IMR-90 (cell line): ENCODE measurements at regions not wholly inside any gene's neighbourhood (a gene's known extent, or its start where the extent isn't known, plus 50 kb on each side); places are given as distances from the start of the nearest gene placed in this dataset.

Experiments
- ATAC-seq: fragments of 200-7000 bp; cut with Tn5 transposase; 2 replicates; pipeline ENCODE4 v1.9.1; 2020; ENCODE audit warnings: low read depth, mild to moderate bottlenecking, moderate library complexity
- BruUV-seq: library from RNA; stranded (reverse); fragments of 400-500 nt; replicated peaks from 2 replicates; lab custom pipeline; 2021; lab: Mats Ljungman, UMichigan
- CTCF ChIA-PET: fragments of 300-600 bp; formaldehyde crosslinking; extraction: SDS; loops from one replicate; lab custom pipeline; 2021; ENCODE audit warnings: antibody characterized with exemption; lab: Yijun Ruan, JAX
- POLR2A ChIA-PET: fragments of 300-600 bp; sonication (Branson Sonifier 250); formaldehyde crosslinking; loops from one replicate; lab custom pipeline; 2022; ENCODE audit warnings: antibody characterized with exemption; ENCODE audit not compliant: unreplicated experiment; lab: Charles Lee
- DNase-seq: peaks from one replicate; pipeline ENCODE4 v3.0.0; 2013
- H2AFZ ChIP-seq: replicated peaks from 2 replicates; pipeline ENCODE3; 2013; ENCODE audit warnings: low read length, mild to moderate bottlenecking; ENCODE audit not compliant: poor library complexity
- H2AK5ac ChIP-seq: 2 replicates; pipeline ENCODE4 v1.6.1; 2013; ENCODE audit warnings: low read depth, low read length, inconsistent platforms
- H2AK9ac ChIP-seq: replicated peaks from 2 replicates; pipeline ENCODE3; 2013; ENCODE audit warnings: mild to moderate bottlenecking, low read depth, low read length, moderate library complexity; ENCODE audit not compliant: poor library complexity
- H2BK120ac ChIP-seq: 2 replicates; pipeline ENCODE4 v1.6.1; 2013; ENCODE audit warnings: low read depth, low read length, inconsistent platforms
- H2BK15ac ChIP-seq: 3 replicates; pipeline ENCODE4 v1.6.1; 2013; ENCODE audit warnings: low read depth, low read length, inconsistent platforms
- H2BK20ac ChIP-seq: 2 replicates; pipeline ENCODE4 v1.6.1; 2013; ENCODE audit warnings: low read depth, mild to moderate bottlenecking, inconsistent platforms, low read length, moderate library complexity
- H2BK5ac ChIP-seq: 2 replicates; pipeline ENCODE4 v1.6.1; 2013; ENCODE audit warnings: mild to moderate bottlenecking, low read depth, low read length, inconsistent platforms; ENCODE audit not compliant: poor library complexity, severe bottlenecking
- H3K14ac ChIP-seq: replicated peaks from 2 replicates; pipeline ENCODE4 v1.6.1; 2013; ENCODE audit warnings: low read depth, low read length, inconsistent platforms
- H3K18ac ChIP-seq: 2 replicates; pipeline ENCODE4 v1.6.1; 2013; ENCODE audit warnings: low read depth, low read length, control low read depth
- H3K23ac ChIP-seq: 2 replicates; pipeline ENCODE4 v1.6.1; 2013; ENCODE audit warnings: low read depth, low read length, inconsistent platforms
- H3K27ac ChIP-seq: 2 replicates; pipeline ENCODE4 v1.5.1; 2013; ENCODE audit warnings: mild to moderate bottlenecking, control low read depth, low read length; ENCODE audit not compliant: insufficient read depth
- H3K27me3 ChIP-seq: 2 replicates; pipeline ENCODE4 v1.6.1; 2013; ENCODE audit warnings: low read length; ENCODE audit not compliant: control insufficient read depth, insufficient read depth
- H3K36me3 ChIP-seq: 2 replicates; pipeline ENCODE4 v1.6.1; 2013; ENCODE audit warnings: low read length, mixed read lengths; ENCODE audit not compliant: control insufficient read depth, insufficient read depth
- H3K4ac ChIP-seq: 2 replicates; pipeline ENCODE4 v1.6.1; 2013; ENCODE audit warnings: low read depth, low read length, inconsistent platforms
- H3K4me1 ChIP-seq: 2 replicates; pipeline ENCODE4 v1.6.1; 2013; ENCODE audit warnings: low read length, mixed read lengths; ENCODE audit not compliant: control insufficient read depth, insufficient read depth
- H3K4me2 ChIP-seq: 2 replicates; pipeline ENCODE4 v1.6.1; 2013; ENCODE audit warnings: low read depth, mild to moderate bottlenecking, control low read depth, low read length, moderate library complexity
- H3K4me3 ChIP-seq: 2 replicates; pipeline ENCODE4 v1.5.1; 2013; ENCODE audit warnings: low read depth, mild to moderate bottlenecking, control low read depth, low read length, moderate library complexity; ENCODE audit not compliant: insufficient read depth
- H3K56ac ChIP-seq: 2 replicates; pipeline ENCODE4 v1.6.1; 2013; ENCODE audit warnings: low read length, inconsistent platforms; ENCODE audit not compliant: insufficient read depth; ENCODE audit errors: extremely low read depth
- H3K79me1 ChIP-seq, 2 experiments: 2 replicates each; pipeline ENCODE4 v1.6.1; 2013; ENCODE audit warnings: low read length in 2 of 2, inconsistent platforms in 1 of 2, low read depth in 1 of 2
- H3K9ac ChIP-seq: 2 replicates; pipeline ENCODE4 v1.6.1; 2013; ENCODE audit warnings: low read depth, low read length, control low read depth
- H3K9me1 ChIP-seq: 2 replicates; pipeline ENCODE4 v1.6.1; 2013; ENCODE audit warnings: low read length, inconsistent platforms; ENCODE audit not compliant: insufficient read depth
- H3K9me3 ChIP-seq: 2 replicates; pipeline ENCODE4 v1.6.1; 2013; ENCODE audit warnings: low read length; ENCODE audit not compliant: control insufficient read depth, insufficient read depth
- H4K20me1 ChIP-seq: 2 replicates; pipeline ENCODE4 v1.6.1; 2013; ENCODE audit warnings: low read length, inconsistent platforms; ENCODE audit not compliant: insufficient read depth
- H4K5ac ChIP-seq: 2 replicates; pipeline ENCODE4 v1.6.1; 2013; ENCODE audit warnings: mild to moderate bottlenecking, low read depth, low read length, control low read depth
- H4K8ac ChIP-seq, 2 experiments: 2 replicates each; pipeline ENCODE4 v1.6.1; 2013; ENCODE audit warnings: low read depth in 2 of 2, low read length in 2 of 2, control low read depth in 1 of 2, inconsistent platforms in 1 of 2
- H4K91ac ChIP-seq: 2 replicates; pipeline ENCODE4 v1.6.1; 2013; ENCODE audit warnings: low read depth, low read length, inconsistent platforms; ENCODE audit not compliant: insufficient read depth
- BHLHE40 ChIP-seq: fragments of 150-350 bp; IDR thresholded peaks from 2 replicates; pipeline ENCODE4 v1.6.1; 2016; ENCODE audit warnings: mild to moderate bottlenecking, low read depth, low read length
- CEBPB ChIP-seq: IDR thresholded peaks from 2 replicates; pipeline ENCODE4 v1.6.1; 2012; ENCODE audit warnings: low read depth, low read length, improper control_type of control experiment
- CHD1 ChIP-seq: IDR thresholded peaks from 2 replicates; pipeline ENCODE4 v1.6.1; 2012; ENCODE audit warnings: low read depth, low read length, improper control_type of control experiment
- CTCF ChIP-seq: conservative IDR thresholded peaks from 2 replicates; pipeline ENCODE4 v1.5.1; 2012; ENCODE audit warnings: mild to moderate bottlenecking, low read depth, low read length, improper control_type of control experiment
- FOS ChIP-seq: fragments of 150-350 bp; IDR thresholded peaks from 2 replicates; pipeline ENCODE4 v1.6.1; 2016; ENCODE audit warnings: low read depth, low read length
- MAFK ChIP-seq: IDR thresholded peaks from 2 replicates; pipeline ENCODE4 v1.6.1; 2012; ENCODE audit warnings: low read depth, low read length, improper control_type of control experiment
- MAZ ChIP-seq: IDR thresholded peaks from 2 replicates; pipeline ENCODE4 v1.6.1; 2012; ENCODE audit warnings: low read depth, mild to moderate bottlenecking, low read length, improper control_type of control experiment, moderate library complexity, borderline replicate concordance
- MXI1 ChIP-seq: IDR thresholded peaks from 2 replicates; pipeline ENCODE4 v1.6.1; 2012; ENCODE audit warnings: low read depth, mild to moderate bottlenecking, low read length, moderate library complexity, borderline replicate concordance
- NFE2L2 ChIP-seq: fragments of 150-350 bp; IDR thresholded peaks from 2 replicates; pipeline ENCODE4 v1.6.1; 2016; ENCODE audit warnings: low read depth, mild to moderate bottlenecking, low read length
- POLR2A ChIP-seq: IDR thresholded peaks from 2 replicates; pipeline ENCODE4 v1.6.1; 2012; ENCODE audit warnings: mild to moderate bottlenecking, low read depth, low read length
- RAD21 ChIP-seq: IDR thresholded peaks from 2 replicates; pipeline ENCODE4 v1.6.1; 2012; ENCODE audit warnings: low read length, improper control_type of control experiment
- RCOR1 ChIP-seq: IDR thresholded peaks from 2 replicates; pipeline ENCODE4 v1.6.1; 2012; ENCODE audit warnings: mild to moderate bottlenecking, low read length, improper control_type of control experiment; ENCODE audit not compliant: insufficient replicate concordance
- RFX5 ChIP-seq: IDR thresholded peaks from 2 replicates; pipeline ENCODE4 v1.8.0; 2012; ENCODE audit warnings: low read depth, mild to moderate bottlenecking, low read length, moderate library complexity
- SMC3 ChIP-seq: fragments of 150-350 bp; IDR thresholded peaks from 2 replicates; pipeline ENCODE4 v1.6.1; 2016; ENCODE audit warnings: low read depth, mild to moderate bottlenecking, antibody characterized with exemption, low read length, moderate library complexity
- WGBS, 2 experiments: methylation state at CpG; one replicate each; pipeline versions ENCODE4 v1.1.5 to v1.1.7; 2013; ENCODE audit warnings: missing lambda C conversion rate in 2 of 2; ENCODE audit not compliant: insufficient read length in 1 of 2; ENCODE audit errors: extremely low coverage in 2 of 2; 5-methylcytosine and 5-hydroxymethylcytosine counted together
- dilution Hi-C: fragments of 300-500 bp; cut with HindIII; formaldehyde crosslinking; loops from one replicate; pipeline ENCODE4 v1.14.3; 2018; ENCODE audit warnings: low sequenced_read_pairs; ENCODE audit not compliant: unreplicated experiment
- in situ Hi-C: fragments of 300-500 bp; cut with MboI; formaldehyde crosslinking; loops from 3 replicates; pipeline ENCODE4 v1.14.3; 2019; ENCODE audit warnings: low sequenced_read_pairs, inconsistent platforms, mixed read lengths
- intact Hi-C: fragments of 100-400 bp; cut with micrococcal nuclease; formaldehyde crosslinking; loops from 2 replicates; pipeline ENCODE4 v1.10.0; 2022
- TF ChIP-seq, protein P1 (sequence below): fragments of 150-350 bp; IDR thresholded peaks from 2 replicates; pipeline ENCODE4 v1.6.1; 2017; ENCODE audit warnings: mild to moderate bottlenecking, antibody characterized with exemption, low read length, low read depth
- TF ChIP-seq, protein P2 (sequence below): fragments of 150-350 bp; IDR thresholded peaks from 2 replicates; pipeline ENCODE4 v1.6.1; 2016; ENCODE audit warnings: low read depth, mild to moderate bottlenecking, low read length, moderate library complexity, borderline replicate concordance

GRCh38 chr15:38743147-38743546 lies 178.5 kb upstream of the RASGRP1 start:
- Histone ChIP-seq H3K27me3 (no peaks in the 10 kb centered on the region), H3K23ac (no peak overlapping the region), H2BK5ac (no peak overlapping the region), H3K9me3 (no peaks in the 10 kb centered on the region), H2AFZ (no peak overlapping the region), H3K18ac (no peak overlapping the region), H2BK20ac (no peak overlapping the region), H4K20me1 (no peaks in the 10 kb centered on the region), H2BK15ac (no peak overlapping the region), H3K9ac (no peak overlapping the region), H3K14ac (0 out of 2 replicates have a peak overlapping the region, but pooled peaks have one; percentile 47), H3K4me3 (no peak overlapping the region), H2AK5ac (no peak overlapping the region), H3K9me1 (0 out of 2 replicates have a peak, but pooled peaks cover 4% of the 10 kb centered on the region), H2BK120ac (no peak overlapping the region), H3K27ac (no peak overlapping the region), H2AK9ac (no peak overlapping the region), H4K91ac (no peak overlapping the region), H3K4me1 (peaks cover 5% of the 10 kb centered on the region), H3K4ac (no peak overlapping the region), H4K5ac (no peak overlapping the region), H3K4me2 (no peak overlapping the region), H3K79me1 (no peaks in the 10 kb centered on the region), H4K8ac (no peak overlapping the region), H3K56ac (no peak overlapping the region), H3K36me3 (no peaks in the 10 kb centered on the region)
- ChIA-PET CTCF (no interaction called here), POLR2A (no interaction called here)
- intact Hi-C loops (no loop called here), in situ Hi-C loops (no loop called here), dilution Hi-C loops (no loop called here)
- DNase-seq (no peak), ATAC-seq (no peak)
- no TSS peak for BruUV-seq
- no peak for TF ChIP-seq BHLHE40
- no peak for TF ChIP-seq CEBPB
- no peak for TF ChIP-seq RAD21
- no peak for TF ChIP-seq CHD1
- no peak for TF ChIP-seq RFX5
- no peak for TF ChIP-seq MAZ
- TF ChIP-seq FOS, result no peak
- no peak for TF ChIP-seq NFE2L2
- TF ChIP-seq, protein P1, sequence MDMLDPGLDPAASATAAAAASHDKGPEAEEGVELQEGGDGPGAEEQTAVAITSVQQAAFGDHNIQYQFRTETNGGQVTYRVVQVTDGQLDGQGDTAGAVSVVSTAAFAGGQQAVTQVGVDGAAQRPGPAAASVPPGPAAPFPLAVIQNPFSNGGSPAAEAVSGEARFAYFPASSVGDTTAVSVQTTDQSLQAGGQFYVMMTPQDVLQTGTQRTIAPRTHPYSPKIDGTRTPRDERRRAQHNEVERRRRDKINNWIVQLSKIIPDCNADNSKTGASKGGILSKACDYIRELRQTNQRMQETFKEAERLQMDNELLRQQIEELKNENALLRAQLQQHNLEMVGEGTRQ, result no peak
- TF ChIP-seq MAFK, result no peak
- no peak for TF ChIP-seq MXI1
- TF ChIP-seq SMC3, result no peak
- TF ChIP-seq POLR2A, result no peak
- TF ChIP-seq RCOR1, result no peak
- no peak for TF ChIP-seq CTCF
- TF ChIP-seq, protein P2, sequence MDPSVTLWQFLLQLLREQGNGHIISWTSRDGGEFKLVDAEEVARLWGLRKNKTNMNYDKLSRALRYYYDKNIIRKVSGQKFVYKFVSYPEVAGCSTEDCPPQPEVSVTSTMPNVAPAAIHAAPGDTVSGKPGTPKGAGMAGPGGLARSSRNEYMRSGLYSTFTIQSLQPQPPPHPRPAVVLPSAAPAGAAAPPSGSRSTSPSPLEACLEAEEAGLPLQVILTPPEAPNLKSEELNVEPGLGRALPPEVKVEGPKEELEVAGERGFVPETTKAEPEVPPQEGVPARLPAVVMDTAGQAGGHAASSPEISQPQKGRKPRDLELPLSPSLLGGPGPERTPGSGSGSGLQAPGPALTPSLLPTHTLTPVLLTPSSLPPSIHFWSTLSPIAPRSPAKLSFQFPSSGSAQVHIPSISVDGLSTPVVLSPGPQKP, result no peak
- no CpG with 5 or more reads among the region's 3 CpGs for WGBS, 2 experiments
